ENCODE measurements at regions not wholly inside any gene's neighbourhood (a gene's known extent, or its start where the extent isn't known, plus 50 kb on each side); places are given as distances from the start of the nearest gene placed in this dataset.

DNA sequence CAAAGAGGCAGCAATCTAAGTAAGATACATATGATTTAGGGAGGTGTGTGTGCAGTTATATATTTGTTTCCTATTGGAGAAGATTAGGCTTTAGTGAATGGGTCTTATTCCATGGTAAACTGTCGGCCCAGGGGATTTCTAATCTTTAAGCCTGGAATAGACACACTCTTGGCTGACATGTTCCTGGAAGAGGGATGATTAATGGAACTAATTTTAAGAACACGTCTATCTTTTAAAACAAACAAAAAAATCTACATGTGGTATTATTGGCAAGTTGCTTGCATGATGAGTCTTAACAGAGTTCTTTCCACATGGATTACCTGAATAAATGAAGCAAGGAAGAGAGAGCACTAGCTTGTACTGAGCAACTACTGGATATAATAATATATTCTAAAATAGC, 114.2 kb upstream of the NT5C1B start:
- no peaks in the 10 kb centered on the region for H4K20me1 ChIP-seq (ENCODE audit: insufficient read depth)
- no peaks in the 10 kb centered on the region for H3K27me3 ChIP-seq (replicated peaks; ENCODE audit: insufficient read depth)
- H2AFZ ChIP-seq: no peak overlapping the region
- no peak for TF ChIP-seq EZH2 (IDR thresholded peaks at IDR 0.05; ENCODE audit: insufficient read depth, poor library complexity, severe bottlenecking)
- TF ChIP-seq EZH2phosphoT487 (IDR thresholded peaks at IDR 0.05; ENCODE audit: insufficient read depth, low read depth): no peak
- DNase-seq: no peak
- peaks cover 16% of the 10 kb centered on the region for H3K4me1 ChIP-seq (ENCODE audit: insufficient read depth)
- no peak overlapping the region for H3K4me3 ChIP-seq
- no peak overlapping the region for H3K27ac ChIP-seq
- no peaks in the 10 kb centered on the region; the same call in 1 of the 2 replicates for H3K9me2 ChIP-seq (ENCODE audit: insufficient read depth)
- no peak overlapping the region for H3K4me2 ChIP-seq (ENCODE audit: unreplicated experiment)
- H3F3A ChIP-seq (ENCODE audit: insufficient read depth): peaks cover 19% of the 10 kb centered on the region
- no peaks in the 10 kb centered on the region for H3K79me2 ChIP-seq (ENCODE audit: insufficient read depth)
- H3K9ac ChIP-seq: no peak overlapping the region
- 31 to 43% methylated on average over 2 of the region's 2 CpGs for WGBS, 2 experiments (ENCODE audit: low coverage in 1 of 2, low lambda C conversion rate in 2 of 2, missing lambda C conversion rate in 2 of 2)
- H3K9me3 ChIP-seq (ENCODE audit: low read depth): no peaks in the 10 kb centered on the region
- H3K36me3 ChIP-seq (ENCODE audit: low read depth): no peaks in the 10 kb centered on the region
- in situ Hi-C loops (cut with MboI): no loop called here

- peak; percentile 74 for DNase-seq
- in situ Hi-C loops (cut with MboI): no loop called here
- Histone ChIP-seq H3K9me3 (ENCODE audit: low read depth) (no peaks in the 10 kb centered on the region), H4K20me1 (ENCODE audit: insufficient read depth) (no peaks in the 10 kb centered on the region), H3K27ac (no peak overlapping the region), H3K4me2 (ENCODE audit: unreplicated experiment) (peak overlapping the region; percentile 22), H2AFZ (no peak overlapping the region; the same call in 1 of the 2 replicates), H3K36me3 (ENCODE audit: low read depth) (no peaks in the 10 kb centered on the region), H3K4me1 (ENCODE audit: insufficient read depth) (peaks cover 16% of the 10 kb centered on the region), H3K9ac (no peak overlapping the region), H3F3A (ENCODE audit: insufficient read depth) (peaks cover 19% of the 10 kb centered on the region), H3K4me3 (no peak overlapping the region), H3K9me2 (ENCODE audit: insufficient read depth) (no peaks in the 10 kb centered on the region; the same call in 1 of the 2 replicates), H3K27me3 (replicated peaks; ENCODE audit: insufficient read depth) (no peaks in the 10 kb centered on the region), H3K79me2 (ENCODE audit: insufficient read depth) (no peaks in the 10 kb centered on the region)
- TF ChIP-seq EZH2 (IDR thresholded peaks at IDR 0.05; ENCODE audit: insufficient read depth, poor library complexity, severe bottlenecking) (no peak), EZH2phosphoT487 (IDR thresholded peaks at IDR 0.05; ENCODE audit: insufficient read depth, low read depth) (no peak)
These were observed 112.6 kb upstream of the NT5C1B start for GRCh38 chr2:18701981-18702380.

GRCh38 chr2:18701546-18701945, 112.2 kb upstream of the NT5C1B start:
- TF ChIP-seq EZH2 (IDR thresholded peaks at IDR 0.05; ENCODE audit: insufficient read depth, poor library complexity, severe bottlenecking) (no peak), EZH2phosphoT487 (IDR thresholded peaks at IDR 0.05; ENCODE audit: insufficient read depth, low read depth) (no peak)
- H3K9me3 ChIP-seq (ENCODE audit: low read depth): no peaks in the 10 kb centered on the region
- DNase-seq: peak; percentile 4
- no peaks in the 10 kb centered on the region for H3K79me2 ChIP-seq (ENCODE audit: insufficient read depth)
- no peak overlapping the region; the same call in 1 of the 2 replicates for H2AFZ ChIP-seq
- no peaks in the 10 kb centered on the region; the same call in 1 of the 2 replicates for H3K9me2 ChIP-seq (ENCODE audit: insufficient read depth)
- no peaks in the 10 kb centered on the region for H4K20me1 ChIP-seq (ENCODE audit: insufficient read depth)
- H3K4me1 ChIP-seq (ENCODE audit: insufficient read depth): peaks cover 16% of the 10 kb centered on the region
- in situ Hi-C loops (cut with MboI): no loop called here
- no peak overlapping the region for H3K4me3 ChIP-seq
- H3F3A ChIP-seq (ENCODE audit: insufficient read depth): peaks cover 19% of the 10 kb centered on the region
- WGBS, 2 experiments (ENCODE audit: low coverage in 1 of 2, low lambda C conversion rate in 2 of 2, missing lambda C conversion rate in 2 of 2): 5 to 10% methylated on average over 2 of the region's 2 CpGs
- no peak overlapping the region for H3K27ac ChIP-seq
- no peaks in the 10 kb centered on the region for H3K27me3 ChIP-seq (replicated peaks; ENCODE audit: insufficient read depth)
- H3K4me2 ChIP-seq (ENCODE audit: unreplicated experiment): peak overlapping the region; percentile 22
- no peaks in the 10 kb centered on the region for H3K36me3 ChIP-seq (ENCODE audit: low read depth)
- H3K9ac ChIP-seq: no peak overlapping the region

DNA sequence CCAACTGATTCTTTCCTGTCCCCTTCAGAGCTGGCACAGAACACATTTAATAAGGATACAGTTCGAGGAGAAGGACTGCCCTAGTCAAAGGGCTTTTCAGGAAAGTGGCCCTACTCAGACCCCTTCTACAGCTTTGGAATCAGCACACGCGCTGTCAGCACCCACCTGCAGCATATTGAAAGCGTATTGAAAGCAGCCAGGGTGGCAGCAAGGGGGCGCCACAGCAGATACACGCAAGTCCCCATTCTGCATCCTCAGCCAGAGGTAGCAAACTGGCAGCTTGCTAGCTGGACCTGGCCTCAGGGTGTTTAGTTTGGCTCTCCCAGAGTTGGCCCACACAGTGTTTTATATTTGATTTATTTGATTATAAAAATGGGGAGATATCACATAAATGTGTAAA, 101.0 kb upstream of the NT5C1B start:
- no peaks in the 10 kb centered on the region for H4K20me1 ChIP-seq (ENCODE audit: insufficient read depth)
- H2AFZ ChIP-seq: no peak overlapping the region
- no peaks in the 10 kb centered on the region for H3K9me2 ChIP-seq (ENCODE audit: insufficient read depth)
- 94 to 98% methylated on average over 6 of the region's 6 CpGs for WGBS, 2 experiments (ENCODE audit: low coverage in 1 of 2, low lambda C conversion rate in 2 of 2, missing lambda C conversion rate in 2 of 2)
- H3K9me3 ChIP-seq (ENCODE audit: low read depth): no peaks in the 10 kb centered on the region
- H3K79me2 ChIP-seq (ENCODE audit: insufficient read depth): no peaks in the 10 kb centered on the region
- no peaks in the 10 kb centered on the region for H3K4me1 ChIP-seq (ENCODE audit: insufficient read depth)
- no peak overlapping the region for H3K4me2 ChIP-seq (ENCODE audit: unreplicated experiment)
- H3K27me3 ChIP-seq (replicated peaks; ENCODE audit: insufficient read depth): no peaks in the 10 kb centered on the region
- TF ChIP-seq EZH2phosphoT487 (IDR thresholded peaks at IDR 0.05; ENCODE audit: insufficient read depth, low read depth): no peak
- no peak for TF ChIP-seq EZH2 (IDR thresholded peaks at IDR 0.05; ENCODE audit: insufficient read depth, poor library complexity, severe bottlenecking)
- DNase-seq: no peak
- H3K9ac ChIP-seq: no peak overlapping the region
- H3K27ac ChIP-seq: no peak overlapping the region
- in situ Hi-C loops (cut with MboI): no loop called here
- H3F3A ChIP-seq (ENCODE audit: insufficient read depth): no peaks in the 10 kb centered on the region
- no peak overlapping the region for H3K4me3 ChIP-seq
- no peaks in the 10 kb centered on the region for H3K36me3 ChIP-seq (ENCODE audit: low read depth)
